Umbilical cord (tissue), 1 donor: ENCODE measurements at regions not wholly inside any gene's neighbourhood (a gene's known extent, or its start where the extent isn't known, plus 50 kb on each side); places are given as distances from the start of the nearest gene placed in this dataset.
A peak's percentile ranks its signal among the peaks of the same experiment; 100 is the strongest.

Source experiments
- DNase-seq: peaks from one replicate; pipeline ENCODE4 v3.0.0-alpha.2; 2015; ENCODE audit warnings: low spot score

GRCh38 chr17:69762359-69762758 lies 312.7 kb upstream of the KCNJ16 start:
- no peak for DNase-seq

DNA sequence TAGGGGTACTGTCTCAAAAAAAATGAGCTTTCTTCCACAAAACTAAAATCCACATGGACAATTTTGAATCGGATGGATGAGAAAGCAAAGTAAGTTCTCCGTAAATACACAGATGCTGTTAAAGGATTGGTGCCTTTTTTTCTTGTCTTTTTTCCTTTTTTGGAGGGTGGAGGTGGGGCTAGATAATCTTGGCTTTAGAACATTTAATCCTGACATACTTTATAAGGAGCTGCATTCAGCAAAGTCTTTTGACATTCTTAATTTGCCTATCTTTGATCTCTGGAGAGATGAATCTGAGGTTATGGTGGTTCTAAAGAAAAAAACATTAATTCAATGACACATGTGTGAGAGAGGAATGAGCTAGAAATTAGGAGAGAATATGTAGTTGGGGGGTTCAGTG lies 312.3 kb upstream of the KCNJ16 start:
- DNase-seq, result no peak

DNA sequence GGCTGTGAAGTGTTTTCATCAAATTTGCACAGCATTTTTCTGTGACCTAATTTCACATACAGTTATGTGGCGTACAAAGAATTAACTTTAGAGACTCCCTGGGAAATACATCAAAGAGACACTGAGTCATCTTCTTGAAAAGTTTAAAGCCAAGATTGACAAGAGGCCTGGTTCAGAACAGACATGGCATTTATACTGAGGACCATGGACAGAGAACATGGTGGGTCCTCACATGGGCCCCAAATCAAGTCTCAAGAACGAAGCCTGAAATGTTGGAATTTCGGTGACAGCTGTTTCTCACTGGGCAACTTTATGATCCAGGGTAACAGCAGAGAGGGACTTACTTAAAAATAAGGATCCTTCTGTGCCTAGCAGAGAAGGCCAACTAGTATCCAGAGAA lies 311.5 kb upstream of the KCNJ16 start:
- peak; percentile 65 for DNase-seq

- no peak for DNase-seq
Observed at GRCh38 chr17:69764146-69764545, 310.9 kb upstream of the KCNJ16 start.

DNA sequence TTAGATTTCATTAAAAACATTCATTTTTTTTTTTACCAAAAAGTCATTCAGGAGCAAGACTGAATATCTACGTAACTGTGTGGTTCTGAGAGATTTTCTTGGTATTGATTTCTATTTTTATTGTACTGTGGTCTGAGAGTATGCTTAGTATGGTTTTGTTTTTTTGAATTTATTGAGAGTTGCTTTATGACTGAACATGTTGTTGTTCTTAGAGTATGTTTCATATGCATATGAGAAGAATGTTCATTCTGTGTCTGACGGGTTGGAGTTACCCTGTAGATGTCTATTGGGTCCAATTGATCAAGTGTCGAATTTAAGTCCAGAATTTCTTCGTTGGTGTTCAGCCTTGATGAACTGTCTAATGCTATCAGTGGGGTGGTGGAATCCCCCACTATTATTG lies 306.0 kb upstream of the KCNJ16 start:
- no peak for DNase-seq

DNA sequence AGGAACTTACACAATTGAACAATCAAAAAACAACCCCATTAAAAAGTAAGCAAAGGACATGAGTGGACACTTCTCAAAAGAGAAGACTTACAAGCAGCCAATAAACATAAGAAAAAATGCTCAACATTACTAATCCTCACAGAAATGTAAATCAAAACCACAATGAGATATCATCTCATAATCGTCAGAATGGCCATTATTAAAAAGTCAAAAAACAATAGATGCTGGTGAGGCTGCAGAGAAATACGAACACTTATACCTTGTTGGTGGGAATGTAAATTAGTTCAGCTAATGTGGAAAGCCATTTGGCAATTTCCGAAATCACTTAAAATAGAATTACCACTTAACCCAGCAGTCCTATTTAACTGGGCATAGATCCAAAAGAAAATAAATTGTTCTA lies 301.9 kb upstream of the KCNJ16 start:
- DNase-seq, result no peak

DNA sequence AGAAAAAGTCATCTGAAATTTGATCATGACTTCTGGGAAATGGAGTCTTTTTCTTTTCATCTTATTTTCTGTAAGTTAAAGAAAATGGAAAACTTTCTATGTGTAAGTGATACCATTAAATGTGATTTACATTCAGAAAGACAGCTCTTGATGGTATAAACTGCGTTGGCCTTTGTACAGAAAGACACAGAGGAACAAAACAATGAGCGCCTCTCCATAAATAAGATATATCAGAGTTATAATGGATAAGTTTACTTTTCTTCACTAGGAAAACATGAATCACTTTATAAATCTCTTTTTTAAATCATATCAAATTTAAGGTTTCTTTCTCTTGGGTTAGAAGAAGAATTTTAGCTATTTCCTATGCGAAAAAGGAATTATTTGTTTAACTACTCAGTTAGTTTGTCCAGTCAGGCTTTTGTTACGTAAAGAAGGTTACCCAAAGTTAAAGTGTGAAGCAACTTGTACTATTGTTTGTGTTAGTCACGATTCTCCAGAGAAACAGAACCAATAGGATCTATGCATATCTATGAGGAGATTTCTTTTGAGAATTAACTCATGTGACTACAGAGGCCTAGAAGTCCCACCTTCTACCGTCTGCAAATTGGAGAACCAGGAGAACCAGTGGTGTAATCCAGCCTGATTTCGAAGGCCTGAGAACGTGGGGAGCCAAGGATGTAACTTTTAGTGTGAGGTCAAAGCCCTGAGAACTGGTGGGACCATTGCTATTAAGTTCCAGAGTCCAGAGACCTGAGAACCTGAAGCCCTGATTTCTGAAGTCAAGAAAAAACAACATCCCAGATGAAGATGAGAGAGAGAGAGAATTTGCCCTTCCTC lies 295.4 kb upstream of the KCNJ16 start:
- no peak for DNase-seq

DNA sequence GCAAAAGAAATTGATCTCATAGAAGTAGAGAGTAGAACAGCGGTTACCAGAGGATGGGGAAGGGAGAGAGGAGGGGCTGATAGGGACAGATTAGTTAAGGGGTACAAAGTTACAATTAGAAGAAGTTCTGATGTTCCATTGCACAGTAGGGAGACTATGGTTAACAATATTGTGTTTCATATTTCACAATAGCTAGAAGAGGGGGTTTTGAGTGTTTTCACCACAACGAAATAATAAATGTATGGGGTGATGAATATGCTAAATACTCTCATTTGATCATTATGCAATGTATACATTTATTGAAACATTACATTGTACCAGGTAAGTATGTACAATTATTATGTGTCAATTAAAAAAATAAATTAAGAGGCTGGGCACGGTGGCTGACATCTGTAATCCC lies 291.2 kb upstream of the KCNJ16 start:
- no peak for DNase-seq

DNA sequence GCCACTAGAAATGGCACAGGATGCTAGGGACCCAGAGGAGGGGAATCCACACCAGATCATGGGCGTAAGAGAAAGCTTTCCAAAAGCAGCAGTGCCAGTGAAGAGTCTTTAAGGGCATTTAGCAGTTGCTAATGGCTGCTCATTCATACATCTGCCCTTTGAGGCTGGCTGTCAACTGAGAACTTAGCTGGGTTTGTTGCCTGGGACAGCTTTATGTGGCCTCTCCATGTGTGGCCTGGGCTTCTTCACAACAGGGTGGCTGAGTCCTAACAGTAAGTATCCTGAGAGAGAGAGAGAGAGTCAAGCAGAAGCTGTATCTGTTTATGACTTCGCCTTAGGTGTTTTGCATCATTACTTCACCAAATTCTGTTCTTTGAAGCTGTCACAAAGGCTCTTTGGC lies 286.1 kb upstream of the KCNJ16 start:
- DNase-seq, result no peak

GRCh38 chr17:69796078-69796477 lies 278.9 kb upstream of the KCNJ16 start:
- peak; percentile 44 for DNase-seq

- DNase-seq, result no peak
Observed at GRCh38 chr17:69800870-69801269, 274.2 kb upstream of the KCNJ16 start.

- no peak for DNase-seq
Observed at GRCh38 chr17:69801368-69801767, 273.7 kb upstream of the KCNJ16 start.

DNA sequence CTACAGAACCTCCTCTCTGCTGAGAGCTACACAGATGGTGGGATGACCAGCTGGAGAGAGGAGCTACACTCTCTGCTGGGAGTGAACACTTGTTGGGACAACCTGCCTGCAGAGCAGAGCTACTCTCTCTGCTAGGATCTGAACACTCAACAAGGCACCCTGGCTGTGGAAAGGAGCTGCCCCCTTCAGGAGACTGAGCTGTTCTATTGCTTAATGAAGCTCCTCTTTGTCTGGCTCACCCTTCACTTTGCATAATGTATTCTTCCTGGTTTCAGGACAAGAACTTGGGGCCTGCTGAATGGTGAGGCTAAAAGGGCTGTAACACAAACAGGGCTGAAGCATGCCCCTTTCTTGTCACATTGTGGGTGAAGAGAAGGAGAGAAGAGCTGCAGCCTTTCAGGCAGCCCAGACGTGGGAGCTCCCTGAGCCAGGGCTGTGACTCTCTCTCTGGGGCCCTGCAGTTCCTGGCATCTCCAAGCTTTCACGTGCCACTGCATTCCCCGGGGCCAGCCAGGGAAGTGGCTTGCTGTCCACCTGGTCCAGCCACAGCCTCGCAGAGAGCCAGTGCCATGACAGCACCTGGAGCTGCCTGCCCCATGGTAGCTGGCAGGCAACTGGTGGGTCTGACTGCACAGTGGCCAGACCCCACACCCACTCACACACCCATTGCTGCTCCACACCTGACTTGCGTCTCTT lies 272.8 kb upstream of the KCNJ16 start:
- DNase-seq, result no peak

DNA sequence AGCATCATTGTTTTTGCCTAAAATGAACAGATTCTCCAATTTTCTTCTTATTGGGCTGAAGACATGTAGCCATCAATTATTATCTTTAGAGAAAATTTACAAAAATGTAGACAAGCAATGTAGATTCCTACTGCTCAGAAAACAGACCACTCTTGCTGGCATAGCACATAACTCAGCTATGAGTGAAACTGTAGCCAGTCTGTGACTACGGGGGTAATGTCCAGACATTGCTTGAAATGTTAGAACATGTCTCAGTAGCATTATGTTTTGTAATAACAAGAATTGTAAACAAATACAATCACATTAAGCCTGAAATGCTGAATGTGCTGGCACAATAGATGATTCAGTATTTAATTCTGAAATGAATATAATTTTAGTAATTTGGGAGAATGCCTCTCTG lies 265.7 kb upstream of the KCNJ16 start:
- no peak for DNase-seq

- DNase-seq, result no peak
Observed at GRCh38 chr17:69810326-69810965, 264.6 kb upstream of the KCNJ16 start.

GRCh38 chr17:69812240-69812837 lies 262.7 kb upstream of the KCNJ16 start:
- DNase-seq, result no peak

DNA sequence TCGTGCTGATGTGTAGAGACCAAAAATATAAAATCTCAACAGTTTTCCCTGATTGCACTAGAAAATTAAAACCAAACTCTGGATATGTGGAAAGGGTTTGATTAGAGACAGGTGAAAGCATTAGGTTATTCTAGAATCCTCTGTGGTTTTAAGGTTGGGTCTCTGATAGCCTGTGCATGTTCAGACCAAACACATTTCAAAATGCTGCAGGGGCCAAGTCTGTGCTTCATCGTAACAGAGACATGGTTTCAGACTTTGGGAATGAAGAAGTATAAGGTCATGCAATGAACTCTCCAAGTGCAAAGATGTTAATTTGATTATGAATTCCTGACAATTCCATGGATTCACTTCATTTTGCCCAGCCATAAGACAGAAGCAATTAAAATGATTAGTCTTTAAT lies 261.0 kb upstream of the KCNJ16 start:
- no peak for DNase-seq

DNA sequence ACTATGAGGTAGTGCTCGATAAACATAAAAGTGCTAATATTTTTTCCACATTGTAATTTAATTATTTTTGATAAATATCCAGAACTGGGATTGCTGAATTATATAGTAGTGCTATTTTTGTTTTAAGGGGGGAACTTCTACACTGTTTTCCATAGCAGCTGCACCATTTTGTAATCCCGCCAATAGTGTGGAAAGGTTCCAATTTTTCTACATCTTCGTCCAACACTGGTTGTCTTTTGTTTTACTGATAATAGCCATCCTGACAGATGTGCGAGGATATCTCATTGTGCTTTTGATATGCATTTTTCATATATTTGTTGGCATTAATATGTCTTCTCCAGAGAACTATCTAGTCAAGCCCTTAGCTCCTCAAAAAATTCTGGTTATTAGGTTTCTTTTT lies 259.6 kb upstream of the KCNJ16 start:
- DNase-seq, result no peak

DNA sequence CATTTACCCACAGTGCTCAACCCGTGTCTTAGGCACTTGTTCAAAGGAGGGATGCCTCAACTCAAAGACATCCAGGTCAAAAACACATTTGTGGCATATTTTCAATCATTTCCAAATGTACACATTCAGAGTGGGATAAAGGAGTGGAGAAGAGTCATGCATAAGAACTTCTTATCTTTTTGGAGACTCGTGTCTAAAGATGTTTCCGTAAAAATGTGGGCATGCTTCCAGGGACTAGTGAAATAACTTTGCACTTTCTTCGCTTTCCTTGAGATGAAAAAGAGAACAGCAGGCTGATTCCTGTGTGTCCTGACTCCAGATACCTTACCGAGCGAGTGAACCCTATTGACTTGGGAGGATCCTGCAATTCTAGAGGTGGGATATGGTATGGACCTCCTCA lies 256.6 kb upstream of the KCNJ16 start:
- peak; percentile 15 for DNase-seq

- DNase-seq, result no peak
Observed at GRCh38 chr17:69819316-69820087, 255.5 kb upstream of the KCNJ16 start.

GRCh38 chr17:69820876-69821473 lies 254.1 kb upstream of the KCNJ16 start:
- no peak for DNase-seq
